K562 (cell line): ENCODE measurements at regions not wholly inside any gene's neighbourhood (a gene's known extent, or its start where the extent isn't known, plus 50 kb on each side); places are given as distances from the start of the nearest gene placed in this dataset.

Experiments
- ATF1 ChIP-seq, 2 experiments: fragments of 450-650 bp in 1 of 2; IDR thresholded peaks; 2 replicates each; pipeline ENCODE4 v1.6.1; 2016; ENCODE audit warnings: missing compliant biosample characterization in 1 of 2, missing genetic modification characterization in 1 of 2
- CEBPG ChIP-seq, 3 experiments: fragments of 200-800 bp in 1 of 3; sonication (Bioruptor generic) in 1 of 3; sonication (generic) in 1 of 3; formaldehyde crosslinking in 1 of 3; IDR thresholded peaks in 2 of 3; conservative IDR thresholded peaks in 1 of 3; 2 replicates each; pipeline versions ENCODE4 v1.6.1 to v1.8.0; 2016 to 2022; ENCODE audit warnings: missing compliant biosample characterization in 2 of 3, missing genetic modification characterization in 2 of 3, mild to moderate bottlenecking in 1 of 3, missing genetic modification reagents in 1 of 3
- HDAC1 ChIP-seq, 2 experiments: fragments of 450-650 bp; IDR thresholded peaks; 2 replicates each; pipeline ENCODE4 v1.6.1; 2016 to 2017; ENCODE audit warnings: inconsistent platforms in 1 of 2, mild to moderate bottlenecking in 1 of 2, moderate library complexity in 1 of 2
- TSC22D4 ChIP-seq: fragments of 450-650 bp; IDR thresholded peaks from 2 replicates; pipeline ENCODE4 v1.6.1; 2016; ENCODE audit warnings: missing genetic modification characterization, missing biosample characterization, control low read depth
- TSHZ1 ChIP-seq: fragments of 250-450 bp; sonication (Bioruptor Pico); IDR thresholded peaks from 2 replicates; pipeline ENCODE4 v1.4.0; 2020; ENCODE audit warnings: mild to moderate bottlenecking, moderate library complexity
- TF ChIP-seq, protein P1 (sequence below): fragments of 250-450 bp; sonication (Bioruptor Pico); IDR thresholded peaks from 2 replicates; pipeline ENCODE4 v1.5.0; 2020; ENCODE audit warnings: mild to moderate bottlenecking
- TF ChIP-seq, protein P2 (sequence below), 2 experiments: IDR thresholded peaks; 2 replicates each; pipeline ENCODE4 v1.6.1; 2011; ENCODE audit warnings: borderline replicate concordance in 1 of 2, control low read depth in 1 of 2, low read depth in 1 of 2, low read length in 1 of 2, mild to moderate bottlenecking in 1 of 2, mixed read lengths in 1 of 2, moderate library complexity in 1 of 2; ENCODE audit not compliant: insufficient read depth in 1 of 2, insufficient read length in 1 of 2, poor library complexity in 1 of 2, severe bottlenecking in 1 of 2; ENCODE audit errors: extremely low read depth in 1 of 2

DNA sequence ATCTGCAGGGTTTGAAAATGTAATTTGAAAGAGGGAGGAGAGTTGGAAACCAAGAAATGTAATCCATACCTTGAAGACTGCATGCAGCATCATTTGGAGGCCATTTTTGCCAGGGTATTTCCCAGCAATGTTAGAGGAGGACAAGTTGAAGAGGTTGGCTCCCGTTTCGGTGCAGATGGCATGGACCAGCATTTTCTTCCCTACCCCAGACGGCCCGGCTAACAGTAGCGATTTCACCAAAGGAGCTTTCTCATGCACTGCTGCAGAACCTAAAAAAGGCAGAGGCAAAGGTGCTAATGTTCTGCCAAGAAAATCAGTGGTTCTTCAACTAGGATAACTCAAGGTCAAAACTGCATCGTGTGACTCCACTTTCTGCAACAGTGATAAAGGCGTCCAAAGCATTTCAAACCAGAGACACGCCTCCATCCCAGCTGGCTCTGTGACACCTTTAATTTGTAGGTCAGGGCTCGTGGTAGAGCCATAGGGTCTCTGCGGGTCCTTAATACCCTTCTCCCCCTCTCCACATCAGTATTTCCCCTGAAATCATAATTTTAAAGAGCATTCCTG lies 99.6 kb upstream of the ASB18 start (continued):
- no peak for TF ChIP-seq TSHZ1 (CRISPR knock-in tag)
- TF ChIP-seq, protein P1, sequence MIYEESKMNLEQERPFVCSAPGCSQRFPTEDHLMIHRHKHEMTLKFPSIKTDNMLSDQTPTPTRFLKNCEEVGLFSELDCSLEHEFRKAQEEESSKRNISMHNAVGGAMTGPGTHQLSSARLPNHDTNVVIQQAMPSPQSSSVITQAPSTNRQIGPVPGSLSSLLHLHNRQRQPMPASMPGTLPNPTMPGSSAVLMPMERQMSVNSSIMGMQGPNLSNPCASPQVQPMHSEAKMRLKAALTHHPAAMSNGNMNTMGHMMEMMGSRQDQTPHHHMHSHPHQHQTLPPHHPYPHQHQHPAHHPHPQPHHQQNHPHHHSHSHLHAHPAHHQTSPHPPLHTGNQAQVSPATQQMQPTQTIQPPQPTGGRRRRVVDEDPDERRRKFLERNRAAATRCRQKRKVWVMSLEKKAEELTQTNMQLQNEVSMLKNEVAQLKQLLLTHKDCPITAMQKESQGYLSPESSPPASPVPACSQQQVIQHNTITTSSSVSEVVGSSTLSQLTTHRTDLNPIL (CRISPR knock-in tag), result no peak
- TF ChIP-seq CEBPG (CRISPR knock-in tag; IDR thresholded peaks at IDR 0.05), result no peak
- TF ChIP-seq CEBPG (tag; conservative IDR thresholded peaks at IDR 0.05 in 1 of 2, IDR thresholded peaks at IDR 0.05 in 1 of 2), result no peak
- TF ChIP-seq TSC22D4 (tag), result no peak
- no peak for TF ChIP-seq HDAC1 (IDR thresholded peaks at IDR 0.05)
- TF ChIP-seq, protein P2, sequence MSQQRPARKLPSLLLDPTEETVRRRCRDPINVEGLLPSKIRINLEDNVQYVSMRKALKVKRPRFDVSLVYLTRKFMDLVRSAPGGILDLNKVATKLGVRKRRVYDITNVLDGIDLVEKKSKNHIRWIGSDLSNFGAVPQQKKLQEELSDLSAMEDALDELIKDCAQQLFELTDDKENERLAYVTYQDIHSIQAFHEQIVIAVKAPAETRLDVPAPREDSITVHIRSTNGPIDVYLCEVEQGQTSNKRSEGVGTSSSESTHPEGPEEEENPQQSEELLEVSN (IDR thresholded peaks at IDR 0.05; ENCODE audit: borderline replicate concordance in 1 of 2, extremely low read depth in 1 of 2, insufficient read depth in 1 of 2, insufficient read length in 1 of 2, low read depth in 1 of 2, low read length in 1 of 2, poor library complexity in 1 of 2, severe bottlenecking in 1 of 2), result no peak
- no peak for TF ChIP-seq ATF1 (CRISPR knock-in tag; IDR thresholded peaks at IDR 0.05)
- no peak for TF ChIP-seq ATF1 (tag; IDR thresholded peaks at IDR 0.05)
